ENCODE measurements at regions not wholly inside any gene's neighbourhood (a gene's known extent, or its start where the extent isn't known, plus 50 kb on each side); places are given as distances from the start of the nearest gene placed in this dataset.

- TF ChIP-seq CTCF (IDR thresholded peaks at IDR 0.05; ENCODE audit: borderline replicate concordance, extremely low read depth, low read length, poor library complexity, severe bottlenecking): no peak
- TF ChIP-seq EZH2 (IDR thresholded peaks at IDR 0.05; ENCODE audit: borderline replicate concordance, low read depth, low read length, severe bottlenecking): no peak
These were observed 89.2 kb upstream of the CLMN start for GRCh38 chr14:95408731-95409476.

All from DND-41 (cell line).